ENCODE measurements at regions not wholly inside any gene's neighbourhood (a gene's known extent, or its start where the extent isn't known, plus 50 kb on each side); places are given as distances from the start of the nearest gene placed in this dataset.

DNA sequence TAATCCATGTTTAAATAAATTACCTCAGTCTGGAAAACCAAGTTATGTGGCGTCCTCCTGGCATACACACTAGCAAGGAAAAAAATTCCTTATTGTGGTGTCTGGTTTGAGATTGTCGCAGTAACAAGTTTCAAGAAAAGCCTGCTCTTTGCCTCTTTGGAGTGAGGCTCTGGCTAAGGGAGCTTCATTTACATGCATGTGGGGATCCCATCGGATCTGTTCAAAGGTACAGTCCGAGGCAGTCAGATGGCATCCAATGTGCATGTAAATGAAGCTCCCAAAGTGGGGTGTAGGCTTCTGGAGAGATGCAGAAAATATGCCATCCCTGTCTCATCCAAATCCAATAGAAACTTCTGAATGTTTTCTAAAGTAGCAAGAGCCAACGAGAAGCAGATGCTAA, 199.5 kb upstream of the FBXL4 start:
- no peaks in the 10 kb centered on the region; a peak in 1 of 4 replicates for H3K4me1 ChIP-seq (ENCODE audit: control insufficient read depth in 1 of 2, insufficient read depth in 2 of 2, low read depth in 1 of 2, low read length in 1 of 2)
- H3K9ac ChIP-seq = no peak overlapping the region
- 49% methylated on average over 5 of the region's 5 CpGs for WGBS (ENCODE audit: low lambda C conversion rate)
- no peak overlapping the region for H2AFZ ChIP-seq (ENCODE audit: low read depth)
- no peaks in the 10 kb centered on the region for H3K79me2 ChIP-seq (ENCODE audit: insufficient read depth)
- no peak overlapping the region for H3K27ac ChIP-seq (ENCODE audit: low read depth in 2 of 2, low read length in 1 of 2)
- DNase-seq = no peak
- TF ChIP-seq ELF1 (IDR thresholded peaks at IDR 0.05) (no peak), JUND (IDR thresholded peaks at IDR 0.05) (no peak), NFIC (IDR thresholded peaks at IDR 0.05; ENCODE audit: borderline replicate concordance) (no peak)
- no peak overlapping the region for H3K4me3 ChIP-seq (ENCODE audit: low read depth in 2 of 2, low read length in 1 of 2)
- H4K20me1 ChIP-seq (ENCODE audit: insufficient read depth) = no peaks in the 10 kb centered on the region
- ChIA-PET POLR2A (no interaction called here), CTCF (interaction anchor here (0.9 to 4.8 kb wide), 5 partner anchors 12 to 183 kb away, joined by 3 to 21 read pairs (median 3); no protein-coding TSS in a partner anchor)
- H3K27me3 ChIP-seq (ENCODE audit: insufficient read depth) = no peaks in the 10 kb centered on the region
- no peaks in the 10 kb centered on the region for H3K9me3 ChIP-seq
- H3F3A ChIP-seq (replicated peaks; ENCODE audit: insufficient read depth) = no peaks in the 10 kb centered on the region
- no peaks in the 10 kb centered on the region for H3K36me3 ChIP-seq (replicated peaks in 1 of 2; ENCODE audit: control insufficient read depth in 1 of 2, insufficient read depth in 2 of 2, low read length in 1 of 2)
- no peak overlapping the region for H3K4me2 ChIP-seq
- no peaks in the 10 kb centered on the region for H3K9me2 ChIP-seq

- CTCF ChIA-PET = interaction anchor here (1.0 to 4.8 kb wide), 4 partner anchors 12 to 183 kb away, joined by 3 to 21 read pairs (median 3); no protein-coding TSS in a partner anchor
- 56% methylated on average over 4 of the region's 4 CpGs for WGBS (ENCODE audit: low lambda C conversion rate)
- no peaks in the 10 kb centered on the region for H3K79me2 ChIP-seq (ENCODE audit: insufficient read depth)
These were observed 199.0 kb upstream of the FBXL4 start for GRCh38 chr6:99146711-99147110.

More at GRCh38 chr6:99146711-99147110, 199.0 kb upstream of the FBXL4 start:
- H3K4me2 ChIP-seq = no peak overlapping the region
- no peaks in the 10 kb centered on the region for H3K27me3 ChIP-seq (ENCODE audit: insufficient read depth)
- H3K9me2 ChIP-seq = no peaks in the 10 kb centered on the region
- no peak overlapping the region for H2AFZ ChIP-seq (ENCODE audit: low read depth)
- POLR2A ChIA-PET = no interaction called here
- no peak overlapping the region for H3K27ac ChIP-seq (ENCODE audit: low read depth in 2 of 2, low read length in 1 of 2)
- H3K9ac ChIP-seq = no peak overlapping the region
- no peak overlapping the region for H3K4me3 ChIP-seq (ENCODE audit: low read depth in 2 of 2, low read length in 1 of 2)
- no peaks in the 10 kb centered on the region for H3F3A ChIP-seq (replicated peaks; ENCODE audit: insufficient read depth)
- TF ChIP-seq ELF1 (IDR thresholded peaks at IDR 0.05) (no peak), FOSL2 (IDR thresholded peaks at IDR 0.05; ENCODE audit: borderline replicate concordance, low read depth) (no peak), RFX5 (IDR thresholded peaks at IDR 0.05; ENCODE audit: low read length) (no peak), FOXM1 (IDR thresholded peaks at IDR 0.05; ENCODE audit: low read depth) (no peak), CTCF (IDR thresholded peaks at IDR 0.05) (no peak), RAD21 (IDR thresholded peaks at IDR 0.05; ENCODE audit: low read length) (no peak), TEAD4 (IDR thresholded peaks at IDR 0.05; ENCODE audit: borderline replicate concordance, insufficient read depth) (no peak), MEF2A (IDR thresholded peaks at IDR 0.05; ENCODE audit: borderline replicate concordance, low read depth) (no peak)
- TF ChIP-seq, protein P1, sequence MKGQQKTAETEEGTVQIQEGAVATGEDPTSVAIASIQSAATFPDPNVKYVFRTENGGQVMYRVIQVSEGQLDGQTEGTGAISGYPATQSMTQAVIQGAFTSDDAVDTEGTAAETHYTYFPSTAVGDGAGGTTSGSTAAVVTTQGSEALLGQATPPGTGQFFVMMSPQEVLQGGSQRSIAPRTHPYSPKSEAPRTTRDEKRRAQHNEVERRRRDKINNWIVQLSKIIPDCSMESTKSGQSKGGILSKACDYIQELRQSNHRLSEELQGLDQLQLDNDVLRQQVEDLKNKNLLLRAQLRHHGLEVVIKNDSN (IDR thresholded peaks at IDR 0.05; ENCODE audit: borderline replicate concordance, low read depth) = no peak
- TF ChIP-seq, protein P2, sequence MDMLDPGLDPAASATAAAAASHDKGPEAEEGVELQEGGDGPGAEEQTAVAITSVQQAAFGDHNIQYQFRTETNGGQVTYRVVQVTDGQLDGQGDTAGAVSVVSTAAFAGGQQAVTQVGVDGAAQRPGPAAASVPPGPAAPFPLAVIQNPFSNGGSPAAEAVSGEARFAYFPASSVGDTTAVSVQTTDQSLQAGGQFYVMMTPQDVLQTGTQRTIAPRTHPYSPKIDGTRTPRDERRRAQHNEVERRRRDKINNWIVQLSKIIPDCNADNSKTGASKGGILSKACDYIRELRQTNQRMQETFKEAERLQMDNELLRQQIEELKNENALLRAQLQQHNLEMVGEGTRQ (IDR thresholded peaks at IDR 0.05; ENCODE audit: borderline replicate concordance, low read depth, low read length) = no peak
- TF ChIP-seq, protein P3, sequence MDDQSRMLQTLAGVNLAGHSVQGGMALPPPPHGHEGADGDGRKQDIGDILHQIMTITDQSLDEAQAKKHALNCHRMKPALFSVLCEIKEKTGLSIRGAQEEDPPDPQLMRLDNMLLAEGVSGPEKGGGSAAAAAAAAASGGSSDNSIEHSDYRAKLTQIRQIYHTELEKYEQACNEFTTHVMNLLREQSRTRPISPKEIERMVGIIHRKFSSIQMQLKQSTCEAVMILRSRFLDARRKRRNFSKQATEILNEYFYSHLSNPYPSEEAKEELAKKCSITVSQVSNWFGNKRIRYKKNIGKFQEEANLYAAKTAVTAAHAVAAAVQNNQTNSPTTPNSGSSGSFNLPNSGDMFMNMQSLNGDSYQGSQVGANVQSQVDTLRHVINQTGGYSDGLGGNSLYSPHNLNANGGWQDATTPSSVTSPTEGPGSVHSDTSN (IDR thresholded peaks at IDR 0.05) = no peak
- no peaks in the 10 kb centered on the region; a peak in 1 of 4 replicates for H3K4me1 ChIP-seq (ENCODE audit: control insufficient read depth in 1 of 2, insufficient read depth in 2 of 2, low read depth in 1 of 2, low read length in 1 of 2)
- H3K9me3 ChIP-seq = no peaks in the 10 kb centered on the region
- H3K36me3 ChIP-seq (replicated peaks in 1 of 2; ENCODE audit: control insufficient read depth in 1 of 2, insufficient read depth in 2 of 2, low read length in 1 of 2) = no peaks in the 10 kb centered on the region
- H4K20me1 ChIP-seq (ENCODE audit: insufficient read depth) = no peaks in the 10 kb centered on the region
- DNase-seq = no peak
